ENCODE measurements at regions not wholly inside any gene's neighbourhood (a gene's known extent, or its start where the extent isn't known, plus 50 kb on each side); places are given as distances from the start of the nearest gene placed in this dataset.

GRCh38 chr4:103307453-103308247, 109.5 kb upstream of the CENPE start:
- POLR2A ChIA-PET: no interaction called here
- no peak overlapping the region for H3K4me3 ChIP-seq
- ATAC-seq (no peak; a peak in 1 of 6 replicates), FAIRE-seq (no peak), DNase-seq (ENCODE audit: low read depth in 1 of 2, low spot score in 1 of 2) (no peak)
- WGBS (ENCODE audit: missing lambda C conversion rate): 44% methylated on average over 12 of the region's 18 CpGs
- no peaks in the 10 kb centered on the region for H3K9me3 ChIP-seq
- H3K4me2 ChIP-seq: no peak overlapping the region
- no peaks in the 10 kb centered on the region for H3K4me1 ChIP-seq
- CTCF ChIA-PET: no interaction called here
- H3K27ac ChIP-seq: no peak overlapping the region
- TF ChIP-seq HOXB5 (CRISPR knock-in tag; IDR thresholded peaks at IDR 0.05) (no peak), RNF2 (IDR thresholded peaks at IDR 0.05; ENCODE audit: borderline replicate concordance, low read depth) (no peak), HDAC2 (IDR thresholded peaks at IDR 0.05) (no peak), CEBPB (IDR thresholded peaks at IDR 0.05) (no peak), POLR2AphosphoS2 (conservative IDR thresholded peaks at IDR 0.05; ENCODE audit: low read length) (no peak), CHD4 (IDR thresholded peaks at IDR 0.05; ENCODE audit: borderline replicate concordance) (no peak), ESRRA (IDR thresholded peaks at IDR 0.05; ENCODE audit: borderline replicate concordance, low read length) (no peak), FOSL2 (IDR thresholded peaks at IDR 0.05) (no peak), FOSL2 (CRISPR knock-in tag; IDR thresholded peaks at IDR 0.05) (no peak), USF2 (IDR thresholded peaks at IDR 0.05) (no peak), SMC3 (IDR thresholded peaks at IDR 0.05) (no peak), CHD2 (IDR thresholded peaks at IDR 0.05; ENCODE audit: low read length, partially characterized antibody) (no peak), FOXS1 (CRISPR knock-in tag; IDR thresholded peaks at IDR 0.05) (no peak), PHF8 (IDR thresholded peaks at IDR 0.05; ENCODE audit: borderline replicate concordance, low read depth) (no peak), MAFK (IDR thresholded peaks at IDR 0.05; ENCODE audit: partially characterized antibody) (no peak), NR3C1 (IDR thresholded peaks at IDR 0.05) (no peak), HOXA7 (CRISPR knock-in tag; IDR thresholded peaks at IDR 0.05) (no peak), RFX5 (IDR thresholded peaks at IDR 0.05) (no peak), RCOR1 (IDR thresholded peaks at IDR 0.05; ENCODE audit: low read depth, low read length) (no peak), CBX2 (IDR thresholded peaks at IDR 0.05; ENCODE audit: borderline replicate concordance, low read depth) (no peak), ZFP36 (IDR thresholded peaks at IDR 0.05; ENCODE audit: borderline replicate concordance, partially characterized antibody) (no peak)

- ChIA-PET CTCF (no interaction called here), POLR2A (no interaction called here)
- TF ChIP-seq MAX (IDR thresholded peaks at IDR 0.05): no peak
- no peak for TF ChIP-seq RFX5 (IDR thresholded peaks at IDR 0.05)
- no peak for TF ChIP-seq ESRRA (IDR thresholded peaks at IDR 0.05; ENCODE audit: borderline replicate concordance, low read length)
- no peaks in the 10 kb centered on the region for H3K9me3 ChIP-seq
- FAIRE-seq (no peak), ATAC-seq (no peak), DNase-seq (ENCODE audit: low read depth in 1 of 2, low spot score in 1 of 2) (no peak)
- H3K4me2 ChIP-seq: no peak overlapping the region
- no peak overlapping the region for H3K4me3 ChIP-seq
- 10% methylated on average over 2 of the region's 9 CpGs for WGBS (ENCODE audit: missing lambda C conversion rate)
- no peaks in the 10 kb centered on the region for H3K4me1 ChIP-seq
- H3K27ac ChIP-seq: no peak overlapping the region
Measured at GRCh38 chr4:103306870-103307375, 108.8 kb upstream of the CENPE start.

- H3K9me3 ChIP-seq: no peaks in the 10 kb centered on the region
- 17% methylated on average over 2 of the region's 2 CpGs for WGBS (ENCODE audit: missing lambda C conversion rate)
- H3K4me1 ChIP-seq: no peaks in the 10 kb centered on the region
- H3K4me2 ChIP-seq: no peak overlapping the region
- FAIRE-seq: no peak
- no peak for ATAC-seq
- no peak overlapping the region for H3K27ac ChIP-seq
- no peak overlapping the region for H3K4me3 ChIP-seq
- ChIA-PET POLR2A (no interaction called here), CTCF (no interaction called here)
- DNase-seq (ENCODE audit: low read depth in 1 of 2, low spot score in 1 of 2): no peak
- TF ChIP-seq RAD21 (conservative IDR thresholded peaks at IDR 0.05 in 1 of 2, IDR thresholded peaks at IDR 0.05 in 1 of 2): no peak
- no peak for TF ChIP-seq FOXS1 (CRISPR knock-in tag; IDR thresholded peaks at IDR 0.05)
- no peak for TF ChIP-seq JUNB (IDR thresholded peaks at IDR 0.05)
- no peak for TF ChIP-seq BHLHE40 (IDR thresholded peaks at IDR 0.05; ENCODE audit: low read depth, low read length)
- TF ChIP-seq CEBPB (IDR thresholded peaks at IDR 0.05): no peak
- no peak for TF ChIP-seq EHMT2 (IDR thresholded peaks at IDR 0.05; ENCODE audit: low read depth)
- no peak for TF ChIP-seq FOSL2 (IDR thresholded peaks at IDR 0.05)
- no peak for TF ChIP-seq FOSL2 (CRISPR knock-in tag; IDR thresholded peaks at IDR 0.05)
Measured at GRCh38 chr4:103305355-103305754, 107.2 kb upstream of the CENPE start.
